K562 (cell line): ENCODE measurements at regions not wholly inside any gene's neighbourhood (a gene's known extent, or its start where the extent isn't known, plus 50 kb on each side); places are given as distances from the start of the nearest gene placed in this dataset.

ENCODE experiments used
- ATAC-seq: fragments of 200-7000 bp; cut with Tn5 transposase; 3 replicates; pipeline ENCODE4 v1.9.1; 2020; ENCODE audit warnings: moderate library complexity
- BruUV-seq: library from RNA; stranded (reverse); fragments of 400-500 nt; replicated peaks from 2 replicates; lab custom pipeline; 2021; lab: Mats Ljungman, UMichigan
- CTCF ChIA-PET: fragments of 300-600 bp; formaldehyde crosslinking; extraction: SDS; loops from one replicate; lab custom pipeline; 2021; ENCODE audit warnings: low intra/inter-chr PET ratio; lab: Yijun Ruan, JAX
- POLR2A ChIA-PET: fragments of 300-600, 350-650 bp; sonication (Branson Sonifier 250); formaldehyde crosslinking; extraction: SDS; loops from one replicate; lab custom pipeline; 2021; ENCODE audit warnings: antibody characterized with exemption, inconsistent platforms; lab: Yijun Ruan, JAX
- DNase-seq, 4 experiments: peaks; one replicate each; pipeline versions ENCODE4 v3.0.0 to v3.0.0-alpha.2; 2011 to 2018; ENCODE audit warnings: low spot score in 3 of 4, mixed read lengths in 3 of 4; ENCODE audit errors: extremely low read depth in 1 of 4
- FAIRE-seq: peaks from 2 replicates; lab custom pipeline; 2011; peaks lifted over from hg19 to GRCh38; lab: Jason Lieb, UNC
- H2AFZ ChIP-seq: 2 replicates; pipeline ENCODE4 v1.6.0; 2011; ENCODE audit warnings: low read depth, low read length, control low read depth, inconsistent platforms
- H3K27ac ChIP-seq: fragments of 200-600 bp; 3 replicates; pipeline ENCODE4 v1.8.0; 2011; ENCODE audit warnings: low read depth, mild to moderate bottlenecking, control low read depth, inconsistent platforms, low read length, moderate library complexity, mixed read lengths; ENCODE audit errors: extremely low read depth
- H3K27me3 ChIP-seq, 2 experiments: fragments of 300-600 bp in 1 of 2; 2 replicates in 1 of 2; 3 replicates in 1 of 2; pipeline versions ENCODE4 v1.6.0 to v1.8.0; 2011; ENCODE audit warnings: inconsistent platforms in 2 of 2, low read length in 2 of 2, mild to moderate bottlenecking in 1 of 2, mixed read lengths in 1 of 2, moderate library complexity in 1 of 2; ENCODE audit not compliant: control insufficient read depth in 2 of 2, insufficient read depth in 2 of 2
- H3K36me3 ChIP-seq: fragments of 300-600 bp; 3 replicates; pipeline ENCODE4 v1.8.0; 2011; ENCODE audit warnings: mild to moderate bottlenecking, low read length, inconsistent platforms; ENCODE audit not compliant: control insufficient read depth, insufficient read depth
- H3K4me1 ChIP-seq, 2 experiments: fragments of 200-600 bp in 1 of 2; replicated peaks in 1 of 2; 2 replicates in 1 of 2; 3 replicates in 1 of 2; pipeline versions ENCODE4 v1.5.1 to v1.8.0; 2011; ENCODE audit warnings: inconsistent platforms in 2 of 2, low read length in 2 of 2, mild to moderate bottlenecking in 1 of 2, mixed read lengths in 1 of 2, moderate library complexity in 1 of 2; ENCODE audit not compliant: control insufficient read depth in 2 of 2, insufficient read depth in 2 of 2
- H3K4me2 ChIP-seq: 2 replicates; pipeline ENCODE4 v1.6.1; 2011; ENCODE audit warnings: low read length, control low read depth, inconsistent platforms, mixed read lengths; ENCODE audit not compliant: insufficient read depth
- H3K4me3 ChIP-seq: fragments of 200-600 bp; sonication (generic), shearing (Covaris generic); 2 replicates; pipeline ENCODE4 v1.5.1; 2016; ENCODE audit warnings: control low read depth, inconsistent platforms
- H3K79me2 ChIP-seq: fragments of 200-600 bp; 3 replicates; pipeline ENCODE4 v1.8.0; 2011; ENCODE audit warnings: low read length, inconsistent platforms; ENCODE audit not compliant: control insufficient read depth, insufficient read depth
- H3K9ac ChIP-seq, 2 experiments: 2 replicates each; pipeline versions ENCODE4 v1.6.0 to v1.6.1; 2011; ENCODE audit warnings: low read depth in 2 of 2, low read length in 2 of 2, control low read depth in 1 of 2, inconsistent platforms in 1 of 2, mild to moderate bottlenecking in 1 of 2, mixed read lengths in 1 of 2; ENCODE audit not compliant: insufficient read depth in 1 of 2
- H3K9me1 ChIP-seq: one replicate; pipeline ENCODE4 v1.6.0; 2011; ENCODE audit warnings: inconsistent platforms, mild to moderate bottlenecking, low read length, moderate library complexity; ENCODE audit not compliant: control insufficient read depth, insufficient read depth
- H3K9me3 ChIP-seq: replicated peaks from 2 replicates; pipeline ENCODE4 v1.5.1; 2011; ENCODE audit warnings: low read depth, low read length, inconsistent platforms; ENCODE audit not compliant: control insufficient read depth, insufficient read depth
- H4K20me1 ChIP-seq: replicated peaks from 2 replicates; pipeline ENCODE4 v1.6.1; 2011; ENCODE audit warnings: low read length, inconsistent platforms, mixed read lengths; ENCODE audit not compliant: control insufficient read depth, insufficient read depth
- HNRNPL ChIP-seq: fragments of 200-400 bp; formaldehyde crosslinking; IDR thresholded peaks from 2 replicates; pipeline ENCODE4 v1.6.1; 2017; ENCODE audit warnings: low read depth, mild to moderate bottlenecking, low read length
- PREB ChIP-seq: sonication (generic); formaldehyde crosslinking; IDR thresholded peaks from 2 replicates; pipeline ENCODE4 v1.8.1; 2023; ENCODE audit warnings: mild to moderate bottlenecking, missing genetic modification reagents
- ZNF217 ChIP-seq: sonication (generic); formaldehyde crosslinking; IDR thresholded peaks from 2 replicates; pipeline ENCODE4 v1.8.0; 2022; ENCODE audit warnings: mild to moderate bottlenecking, missing genetic modification reagents
- WGBS: fragments of 100-300 bp; shearing (Covaris generic); methylation state at CpG from one replicate; pipeline ENCODE4 v1.1.6; 2016; ENCODE audit warnings: low coverage, mixed read lengths; ENCODE audit not compliant: insufficient coverage; ENCODE audit errors: missing lambda C conversion rate; 5-methylcytosine and 5-hydroxymethylcytosine counted together
- in situ Hi-C: fragments of 300-500 bp; cut with MboI; formaldehyde crosslinking; loops from 4 replicates; pipeline ENCODE4 v1.15.0; 2018; ENCODE audit warnings: inconsistent platforms, mixed read lengths
- intact Hi-C: fragments of 100-400 bp; cut with micrococcal nuclease; formaldehyde crosslinking; loops from 2 replicates; pipeline ENCODE4 v1.14.2; 2022

DNA sequence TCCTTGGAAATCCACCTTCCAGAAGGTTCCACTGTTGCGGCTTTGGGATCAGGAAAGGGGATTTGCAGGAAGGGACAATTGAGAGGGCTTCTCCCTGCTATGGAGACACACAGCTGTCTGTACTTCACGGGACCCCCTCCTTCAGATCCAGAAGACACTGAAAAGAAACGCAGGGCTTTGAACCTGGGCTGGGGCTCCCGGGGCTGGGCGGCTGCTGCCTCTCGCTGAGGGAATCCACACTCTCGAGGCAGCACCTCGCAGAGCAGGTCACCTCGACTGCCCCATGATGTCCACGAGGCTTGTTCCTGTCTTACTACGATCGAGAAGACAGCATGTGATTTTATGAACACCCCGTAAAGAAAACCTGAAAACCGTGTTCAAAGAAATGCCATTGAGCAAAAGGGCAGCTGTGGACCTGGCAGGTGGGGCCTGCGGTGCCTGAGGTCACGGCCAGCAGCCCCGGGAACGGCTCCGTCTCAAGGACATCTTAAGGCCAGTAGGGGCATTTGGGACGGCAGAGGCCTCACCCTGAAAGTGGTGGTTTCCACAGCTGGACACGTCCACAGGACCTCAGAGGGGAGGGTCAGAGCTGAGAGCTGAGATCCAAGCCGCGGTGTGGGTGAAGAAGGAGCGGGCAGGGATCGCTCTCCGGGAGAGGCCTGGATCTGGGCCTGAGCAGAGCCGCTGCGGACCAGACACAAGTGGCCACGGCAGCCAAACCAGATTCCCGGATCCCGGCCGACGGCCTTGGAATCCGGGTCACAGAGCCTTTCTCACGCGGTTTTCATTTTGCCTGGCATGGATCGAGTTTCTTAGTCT, 165.7 kb downstream of the RTP5 start:
- POLR2A ChIA-PET, result no interaction called here
- no peak overlapping the region for H3K4me2 ChIP-seq
- no peak for TF ChIP-seq HNRNPL
- no peak for TF ChIP-seq PREB (CRISPR knock-in tag)
- no peak for TF ChIP-seq ZNF217 (CRISPR knock-in tag)
- TF ChIP-seq, all 486 proteins: peak for 0
- DNase-seq (no peak), FAIRE-seq (no peak), ATAC-seq (no peak)
- Histone ChIP-seq H3K27ac (no peak overlapping the region), H3K9me3 (no peaks in the 10 kb centered on the region), H2AFZ (no peak overlapping the region), H3K9me1 (no peaks in the 10 kb centered on the region), H4K20me1 (peaks cover 9% of the 10 kb centered on the region), H3K9ac (no peak overlapping the region), H3K4me1 (peaks cover 0 to 5% of the 10 kb centered on the region in 2 experiments; a peak in 2 of 5 replicates), H3K36me3 (no peaks in the 10 kb centered on the region), H3K27me3 (peaks cover 58 to 90% of the 10 kb centered on the region in 2 experiments), H3K4me3 (no peak overlapping the region), H3K79me2 (no peaks in the 10 kb centered on the region)
- intact Hi-C loops (no loop called here), in situ Hi-C loops (no loop called here)
- WGBS, result 9% methylated on average over 31 of the region's 37 CpGs
- no TSS peak for BruUV-seq
- CTCF ChIA-PET, result no interaction called here
